Embryonic facial prominence (tissue), 1 donor: ENCODE measurements at regions not wholly inside any gene's neighbourhood (a gene's known extent, or its start where the extent isn't known, plus 50 kb on each side); places are given as distances from the start of the nearest gene placed in this dataset.
"Not testable (repeated sequence)": the region's sequence is repeated elsewhere in the genome, so short reads cannot be mapped to it uniquely, and the experiment has no call there.

Source experiments
- DNase-seq: peaks from one replicate; pipeline ENCODE4 v3.0.0-alpha.2; 2016; ENCODE audit errors: extremely low spot score

DNA sequence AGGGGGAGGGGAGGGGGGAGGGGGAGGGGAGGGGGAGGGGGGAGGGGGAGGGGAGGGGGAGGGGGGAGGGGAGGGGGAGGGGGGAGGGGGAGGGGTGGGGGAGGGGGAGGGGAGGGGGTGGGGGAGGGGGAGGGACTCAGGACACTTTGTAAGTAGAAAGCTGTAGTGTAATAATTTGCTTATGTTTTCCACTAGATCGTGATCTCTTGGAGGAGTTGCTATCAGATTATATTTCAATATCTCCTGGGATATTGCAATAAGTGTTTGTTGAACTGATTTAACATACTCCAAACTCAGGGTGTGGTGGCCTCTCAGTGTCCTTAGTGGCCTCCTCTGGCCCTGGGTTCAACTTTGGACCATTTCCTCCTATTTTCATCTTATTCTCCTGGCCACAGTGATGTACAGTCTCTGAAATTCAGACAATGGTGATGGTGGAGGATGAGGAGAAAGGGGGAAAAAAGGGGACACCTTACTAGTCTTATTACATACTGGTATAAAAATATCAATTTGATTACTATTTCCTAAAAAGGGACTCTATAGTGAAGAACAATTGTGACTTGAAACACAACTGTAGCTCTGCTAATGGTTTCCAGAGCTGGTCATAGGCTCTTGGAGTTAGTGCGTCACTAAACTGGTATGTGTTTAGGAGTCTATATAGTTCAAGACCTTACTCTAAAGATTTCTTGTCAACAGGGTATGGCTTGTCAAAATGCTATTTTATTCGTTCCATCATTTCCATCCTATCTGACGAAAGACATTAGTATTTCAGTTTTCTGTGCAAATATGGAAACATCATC lies 89.6 kb downstream of the DDX1 start:
- no peak for DNase-seq

DNA sequence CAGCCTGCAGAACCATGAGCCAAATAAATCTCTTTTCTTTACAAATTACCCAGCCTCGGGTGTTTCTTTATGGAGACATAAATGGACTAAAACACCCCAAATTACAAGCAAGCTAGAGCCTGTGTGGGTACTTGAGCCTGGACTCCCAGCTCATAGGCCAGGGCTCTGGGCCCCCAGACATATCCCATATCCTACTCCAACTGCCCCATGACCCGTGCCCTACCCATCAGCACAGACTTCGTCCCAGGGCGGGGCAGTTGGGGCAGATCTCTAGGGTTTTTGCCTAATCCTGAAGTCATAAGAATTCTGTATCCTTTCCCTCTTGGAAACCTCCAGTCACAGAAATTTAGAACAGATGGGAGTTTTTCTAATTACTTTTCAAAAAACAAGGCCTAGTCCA lies 90.7 kb downstream of the DDX1 start:
- no peak for DNase-seq

DNA sequence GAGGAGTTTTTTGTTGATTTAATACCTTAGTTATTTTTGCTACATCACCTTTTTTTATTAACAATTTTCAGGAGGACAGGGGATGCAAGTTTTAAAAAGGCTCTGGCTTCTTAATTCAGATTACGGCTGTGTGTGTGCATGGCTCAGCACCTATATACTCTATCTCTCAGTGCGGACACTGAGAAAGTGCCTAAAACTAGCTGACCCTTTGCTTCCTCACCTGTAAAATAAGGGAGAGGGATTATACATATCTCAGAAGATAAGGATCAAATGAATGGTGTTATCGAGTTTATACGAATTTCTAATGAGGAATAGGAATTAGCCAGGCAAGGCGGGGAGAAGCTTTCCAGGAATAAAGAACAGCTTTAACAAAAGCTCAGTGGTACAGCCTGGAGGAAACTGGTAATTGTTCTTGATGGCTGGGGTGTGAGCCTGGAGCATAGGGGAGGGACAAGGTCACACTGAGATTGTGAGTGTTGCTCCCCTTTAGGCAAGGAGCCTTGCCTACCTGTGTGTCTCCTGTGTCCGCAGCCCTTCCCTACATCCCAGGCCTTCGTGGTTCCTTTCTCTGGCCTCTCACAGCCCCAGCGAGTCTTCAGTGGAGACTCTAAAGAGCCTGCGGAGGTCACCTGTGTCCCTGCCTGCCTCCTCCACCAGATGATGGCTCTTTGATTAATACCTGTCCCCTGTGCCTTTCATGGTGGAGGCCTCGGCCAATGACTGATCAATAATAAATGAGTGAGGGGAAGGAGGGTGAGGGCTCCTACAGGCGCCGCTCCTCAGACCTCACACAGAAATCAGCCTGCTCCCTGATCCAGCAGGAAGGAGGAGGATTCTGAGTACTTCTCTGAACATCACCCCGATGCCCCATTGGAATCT lies 92.7 kb downstream of the DDX1 start:
- DNase-seq = no peak

DNA sequence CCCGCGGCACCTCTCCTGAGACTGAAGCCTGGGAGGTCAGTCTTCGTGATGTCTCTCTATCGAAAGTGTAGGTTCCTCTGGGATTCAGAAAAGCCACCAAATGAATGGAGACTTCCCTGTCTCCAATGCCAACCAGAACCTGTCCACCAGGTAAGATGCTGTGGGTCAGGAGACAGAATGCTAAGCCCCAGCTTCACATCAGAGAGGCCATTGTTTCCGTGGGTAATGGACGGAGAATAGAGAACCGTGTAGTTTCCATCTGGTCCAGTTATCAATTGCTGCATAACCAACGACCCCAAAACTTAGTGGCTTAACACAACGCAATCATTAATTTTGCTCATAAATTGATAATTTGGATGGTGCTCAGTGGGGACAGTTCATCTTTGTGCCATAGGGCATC lies 93.5 kb downstream of the DDX1 start:
- DNase-seq = no peak

DNA sequence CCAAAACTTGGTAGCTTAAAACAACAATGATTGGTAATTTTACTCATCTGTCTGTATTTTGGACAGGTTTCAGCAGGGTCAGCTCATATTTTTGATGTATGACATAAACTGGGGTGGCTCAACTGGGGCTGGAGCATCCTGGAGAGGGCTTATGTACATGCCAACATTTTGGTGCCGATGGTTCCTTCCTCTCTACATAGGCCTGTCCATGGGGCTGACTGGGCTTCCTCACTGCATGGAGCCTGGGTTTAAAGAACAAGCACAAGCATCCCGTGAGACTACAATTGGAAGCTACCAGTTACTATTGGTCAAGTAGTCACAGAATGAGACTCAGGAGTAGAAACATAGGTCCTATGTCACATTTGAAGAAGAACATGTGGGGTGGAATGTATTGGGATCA lies 95.0 kb downstream of the DDX1 start:
- DNase-seq = no peak

DNA sequence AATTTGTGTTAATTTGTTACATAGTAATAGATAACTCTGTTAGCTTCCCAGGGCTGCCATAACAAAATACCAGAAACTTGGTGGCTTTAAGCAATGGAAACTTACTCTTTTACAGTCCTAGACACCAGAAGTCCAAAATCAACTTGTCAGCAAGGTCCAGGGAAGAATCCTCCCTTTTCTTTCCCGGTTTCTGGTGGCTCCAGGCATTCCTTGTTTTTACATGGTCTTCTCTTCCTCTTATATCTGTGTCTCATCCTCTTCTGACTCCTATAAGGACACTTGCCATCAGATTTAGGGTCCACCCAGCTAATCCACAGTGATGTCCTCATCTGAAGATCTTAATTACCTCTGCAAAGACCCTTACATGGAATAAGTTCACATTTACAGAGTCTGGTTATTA lies 95.6 kb downstream of the DDX1 start:
- no peak for DNase-seq

DNA sequence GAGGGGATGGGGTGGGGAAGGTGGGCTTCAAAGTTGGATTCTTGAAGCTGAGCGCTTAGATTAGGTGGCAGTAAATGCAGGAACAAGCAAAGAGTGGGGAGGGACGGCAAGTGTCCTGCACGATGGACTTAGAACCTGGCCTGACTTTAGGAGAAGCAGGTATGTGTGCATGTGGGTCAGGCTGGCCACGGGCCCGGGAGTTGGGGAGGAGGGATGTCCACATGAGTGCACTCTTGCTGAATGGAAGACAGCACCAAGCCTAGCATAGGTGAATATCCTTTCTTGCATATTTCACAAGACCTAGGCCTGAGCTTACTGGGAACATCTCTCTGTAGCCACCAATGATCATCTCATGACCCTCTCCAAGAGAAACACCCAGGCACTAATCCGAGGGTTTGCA lies 96.1 kb downstream of the DDX1 start:
- no peak for DNase-seq

DNA sequence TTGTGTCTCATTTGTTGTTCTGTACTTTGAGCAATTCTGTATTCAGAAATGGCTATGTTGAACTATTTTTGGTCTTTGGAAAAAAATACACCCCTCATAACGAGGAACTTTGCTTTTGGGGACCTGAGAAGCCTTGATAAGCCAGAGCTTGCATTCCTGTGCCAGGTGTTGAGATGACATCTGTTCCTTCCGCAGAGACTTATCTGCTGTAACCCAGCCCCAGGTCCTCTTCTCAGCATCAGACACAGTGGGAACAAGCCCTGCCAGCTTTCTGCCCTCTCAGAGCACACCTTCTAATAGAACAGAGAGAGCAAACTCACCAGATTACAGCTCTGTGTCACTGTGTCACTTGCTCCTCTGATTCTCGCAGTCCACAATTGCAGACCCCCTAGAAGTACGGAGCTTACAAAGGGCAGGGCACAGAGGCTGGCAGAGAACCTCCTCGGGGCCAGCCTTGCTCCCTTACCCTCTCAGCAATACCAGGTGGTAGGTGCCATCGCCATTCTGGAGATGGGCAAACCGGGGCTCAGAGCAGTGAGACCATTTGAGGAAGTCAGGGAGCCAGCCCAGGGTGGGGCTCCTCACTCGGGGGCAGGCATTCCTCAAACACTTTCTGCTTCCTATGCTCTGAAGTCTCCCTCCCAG lies 97.4 kb downstream of the DDX1 start:
- DNase-seq = no peak

DNA sequence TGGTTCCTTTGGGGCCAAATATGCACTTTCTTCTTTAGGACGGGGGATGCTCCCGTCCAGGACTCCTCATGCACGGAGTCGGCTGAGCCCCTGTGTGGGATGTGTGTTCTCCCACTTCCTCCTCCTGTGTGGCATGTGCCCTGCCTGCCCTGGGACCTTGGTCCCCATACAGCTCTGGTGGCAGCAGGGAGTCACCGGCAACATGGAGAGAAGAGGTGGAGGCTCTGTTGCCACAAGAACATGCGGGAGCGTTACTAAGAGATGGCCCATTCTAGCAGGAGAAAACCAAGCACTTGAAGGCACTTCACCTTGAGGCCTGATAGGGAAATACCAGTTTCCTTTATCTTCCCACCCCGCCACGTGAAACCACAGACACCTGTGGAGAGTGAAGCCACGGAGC lies 98.0 kb downstream of the DDX1 start:
- no peak for DNase-seq

DNA sequence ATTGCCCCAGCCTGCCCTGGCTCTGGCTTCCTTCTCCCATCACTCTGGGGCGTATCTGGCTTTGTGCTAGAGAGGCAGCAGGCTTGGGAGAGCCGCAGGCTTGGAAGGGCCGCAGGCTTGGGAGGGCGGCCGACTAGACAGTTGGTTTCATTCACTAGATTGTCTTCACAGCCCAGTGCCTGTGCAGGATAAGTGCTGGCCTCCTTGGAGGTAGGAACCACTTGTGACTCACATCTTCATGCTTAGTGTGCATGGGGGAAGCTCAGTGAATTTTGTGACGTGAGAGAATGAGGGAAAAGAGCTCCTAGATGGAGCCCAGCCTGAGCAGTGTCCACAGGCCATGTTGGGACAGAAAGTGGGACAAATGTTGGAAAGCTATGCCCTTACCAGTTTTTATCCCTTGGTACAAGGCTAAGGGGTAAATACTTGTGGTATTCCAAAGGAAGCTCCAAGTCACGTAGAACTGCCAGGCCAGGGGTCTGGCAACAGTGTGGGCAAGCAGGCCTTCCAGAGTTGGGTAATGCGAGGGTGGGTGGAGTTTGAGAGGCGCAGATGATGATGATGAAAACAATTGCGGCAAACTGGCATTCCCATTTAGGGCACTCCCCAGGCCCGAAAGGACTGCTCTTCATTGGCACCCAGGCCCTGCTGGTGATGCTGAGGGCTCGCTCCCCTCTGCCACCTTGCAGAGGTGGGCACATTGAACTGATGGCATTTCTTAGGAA lies 100.1 kb downstream of the DDX1 start:
- no peak for DNase-seq

DNA sequence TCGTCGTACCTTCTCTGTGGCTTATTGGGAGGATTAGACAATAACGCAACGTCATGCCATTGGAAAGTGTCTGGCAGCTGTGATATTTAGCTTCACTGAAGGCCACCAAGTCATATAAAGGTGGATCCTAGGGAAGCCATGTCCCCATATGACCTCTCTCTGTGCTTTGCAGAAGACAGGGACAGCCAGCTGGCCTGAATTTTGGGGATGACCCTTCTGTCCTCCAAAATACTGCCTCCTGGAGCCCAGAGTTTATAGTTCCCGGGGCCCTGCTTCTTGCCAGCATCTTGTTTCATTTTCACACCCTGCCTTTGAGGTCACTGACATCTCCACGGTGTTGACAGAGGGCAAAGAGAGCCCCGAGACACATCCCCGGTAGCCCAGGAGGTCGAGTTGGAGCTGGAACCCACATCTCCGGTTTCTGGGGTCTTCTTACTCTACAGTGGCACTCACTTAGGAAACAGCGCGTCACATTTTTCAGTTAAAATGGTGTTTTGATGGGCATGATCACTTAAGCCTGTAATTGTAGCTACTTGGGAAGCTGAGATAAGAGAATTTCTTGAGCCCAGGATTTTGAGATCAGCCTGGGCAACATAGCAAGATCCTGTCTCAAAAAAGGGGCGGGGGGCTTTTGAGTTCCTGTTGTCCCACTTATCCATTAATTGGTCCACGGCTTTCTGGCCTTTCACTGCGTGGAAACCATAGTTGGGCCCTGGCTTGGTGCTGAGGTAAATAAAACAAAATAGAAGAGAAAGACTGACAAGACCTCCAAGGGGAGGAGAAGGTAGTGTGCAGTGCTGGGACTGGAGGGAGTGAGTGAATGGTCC lies 101.1 kb downstream of the DDX1 start:
- no peak for DNase-seq

DNA sequence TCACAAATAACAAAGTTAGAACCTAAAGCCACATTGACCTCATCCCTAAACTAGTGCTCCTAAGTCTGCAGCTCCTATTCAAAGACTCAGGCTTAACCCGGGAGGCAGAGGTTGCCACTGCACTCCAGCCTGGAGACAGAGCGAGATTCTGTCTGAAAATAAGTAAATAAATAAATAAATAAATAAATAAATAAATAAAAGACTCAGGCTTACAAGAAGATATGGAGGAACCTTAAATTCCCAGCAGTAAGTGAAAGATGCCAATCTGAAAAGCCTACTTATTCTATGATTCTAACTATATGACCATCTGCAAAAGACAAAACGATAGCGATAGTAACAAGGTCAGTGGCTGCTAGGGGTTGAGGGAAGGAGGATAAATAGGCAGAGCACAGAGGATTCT lies 101.7 kb downstream of the DDX1 start:
- DNase-seq = no peak

DNA sequence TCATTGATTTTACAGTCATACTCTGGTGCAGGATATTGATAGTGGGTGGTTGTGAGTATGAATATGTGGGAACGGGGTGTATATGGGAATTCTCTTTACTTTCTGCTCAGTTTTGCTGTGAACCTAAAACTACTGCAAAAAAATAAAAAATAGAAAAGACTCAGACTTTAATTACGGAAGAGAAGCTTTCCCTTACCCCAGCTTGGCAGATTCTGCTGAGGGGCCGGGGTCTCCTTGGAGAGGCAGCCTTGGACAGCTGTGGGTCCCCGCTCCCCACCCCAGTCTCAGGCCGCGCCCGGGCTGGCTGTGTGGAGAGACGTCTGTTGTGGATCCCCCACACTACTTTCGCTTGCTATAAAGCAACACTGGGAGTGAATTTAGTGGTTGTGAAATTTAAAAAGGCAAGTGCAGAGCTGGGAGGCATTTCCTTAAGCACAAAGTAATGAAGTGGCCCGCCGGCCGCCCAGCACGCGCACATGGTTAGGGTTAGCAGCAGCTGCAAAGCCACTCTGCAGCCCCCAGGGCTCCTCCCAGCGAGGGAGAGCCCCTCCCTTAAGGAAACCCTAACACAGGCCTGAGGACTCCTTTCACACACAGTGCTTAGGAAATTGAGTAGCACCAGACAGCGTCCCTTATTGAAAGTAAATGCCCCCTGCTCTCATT lies 102.4 kb downstream of the DDX1 start:
- DNase-seq = no peak

DNA sequence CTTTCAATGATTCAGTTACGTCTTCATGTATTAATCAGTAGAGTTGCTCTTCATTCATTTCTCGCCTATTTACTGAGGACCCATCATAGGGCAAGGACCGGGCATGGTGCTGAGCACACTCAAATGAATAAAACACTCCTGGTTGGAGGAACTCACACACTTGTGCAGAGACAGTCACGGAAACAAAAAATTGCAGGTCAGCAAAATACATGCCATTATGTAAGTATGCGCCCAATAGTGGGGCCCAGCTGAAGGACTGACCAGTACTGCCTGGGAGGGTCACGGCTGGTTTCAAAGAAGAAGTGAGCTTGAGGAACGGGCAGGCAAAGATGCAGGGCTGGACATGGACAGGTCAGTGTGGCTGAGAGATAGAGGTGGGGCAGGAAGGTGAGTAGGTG lies 102.9 kb downstream of the DDX1 start:
- DNase-seq = no peak

DNA sequence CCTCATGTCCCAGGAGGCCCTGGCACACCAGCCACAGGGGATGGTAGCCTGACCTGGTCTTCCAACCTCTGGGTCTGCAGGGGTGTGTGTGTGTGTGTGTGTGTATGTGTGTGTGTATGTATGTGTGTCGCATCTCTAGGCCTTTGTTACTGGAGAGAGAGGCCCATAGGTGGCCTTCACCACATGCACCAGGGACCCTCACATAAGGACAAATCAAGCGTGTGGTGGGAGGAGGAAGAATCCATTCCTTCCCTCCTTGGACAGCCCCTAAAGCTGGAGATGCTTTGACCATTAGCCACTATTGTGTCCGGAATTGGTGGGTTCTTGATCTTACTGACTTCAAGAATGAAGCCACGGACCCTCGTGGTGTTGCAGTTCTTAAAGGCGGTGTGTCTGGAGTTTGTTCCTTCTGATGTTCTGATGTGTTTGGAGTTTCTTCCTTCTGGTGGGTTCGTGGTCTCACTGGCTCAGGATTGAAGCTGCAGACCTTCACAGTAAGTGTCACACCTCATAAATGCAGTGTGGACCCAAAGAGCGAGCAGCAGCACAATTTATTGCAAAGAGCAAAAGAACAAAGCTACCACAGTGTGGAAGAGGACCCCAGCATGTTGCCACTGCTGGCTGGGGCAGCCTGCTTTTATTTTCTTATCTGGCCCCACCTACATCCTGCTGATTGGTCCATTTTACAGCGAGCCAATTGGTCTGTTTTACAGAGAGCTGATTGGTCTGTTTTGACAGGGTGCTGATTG lies 104.1 kb downstream of the DDX1 start:
- DNase-seq = no peak

DNA sequence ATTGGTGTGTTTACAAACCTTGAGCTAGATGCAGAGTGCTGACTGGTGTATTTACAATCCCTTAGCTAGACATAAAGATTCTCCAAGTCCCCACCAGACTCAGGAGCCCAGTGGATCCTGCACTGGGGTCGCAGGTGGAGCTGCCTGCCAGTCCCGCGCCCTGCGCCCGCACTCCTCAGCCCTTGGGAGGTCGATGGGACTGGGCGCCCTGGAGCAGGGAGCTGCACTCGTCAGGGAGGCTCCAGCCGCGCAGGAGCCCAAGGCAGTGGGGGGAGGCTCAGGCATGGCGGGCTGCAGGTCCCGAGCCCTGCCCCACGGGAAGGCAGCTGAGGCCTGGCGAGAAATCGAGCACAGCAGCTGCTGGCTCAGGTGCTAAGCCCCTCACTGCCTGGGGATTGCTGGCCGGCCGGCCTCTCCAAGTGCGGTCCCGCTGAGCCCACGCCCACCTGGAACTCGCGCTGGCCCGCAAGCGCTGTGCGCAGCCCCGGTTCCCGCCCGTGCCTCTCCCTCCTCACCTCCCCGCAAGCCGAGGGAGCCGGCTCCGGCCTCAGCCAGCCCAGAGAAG lies 105.0 kb downstream of the DDX1 start:
- DNase-seq = not testable (repeated sequence)

DNA sequence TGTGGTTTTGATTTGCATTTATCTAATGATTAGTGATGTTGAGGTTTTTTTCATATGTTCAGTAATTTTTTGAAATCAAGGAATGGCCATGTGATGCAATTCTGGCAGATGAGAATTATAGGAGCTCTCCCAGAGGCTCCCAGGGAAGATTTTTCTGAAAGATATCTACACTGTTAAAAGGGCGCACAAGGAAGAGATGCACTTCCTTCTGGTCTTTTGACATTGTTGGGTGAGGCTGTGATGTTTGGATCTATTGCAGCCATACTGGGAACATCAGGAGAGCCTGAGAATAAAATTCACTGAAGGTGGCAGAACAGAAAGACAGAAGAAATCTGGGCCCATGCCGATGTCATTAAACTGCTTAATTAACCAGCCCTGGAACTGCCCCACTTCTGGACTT lies 108.5 kb downstream of the DDX1 start:
- DNase-seq = no peak

DNA sequence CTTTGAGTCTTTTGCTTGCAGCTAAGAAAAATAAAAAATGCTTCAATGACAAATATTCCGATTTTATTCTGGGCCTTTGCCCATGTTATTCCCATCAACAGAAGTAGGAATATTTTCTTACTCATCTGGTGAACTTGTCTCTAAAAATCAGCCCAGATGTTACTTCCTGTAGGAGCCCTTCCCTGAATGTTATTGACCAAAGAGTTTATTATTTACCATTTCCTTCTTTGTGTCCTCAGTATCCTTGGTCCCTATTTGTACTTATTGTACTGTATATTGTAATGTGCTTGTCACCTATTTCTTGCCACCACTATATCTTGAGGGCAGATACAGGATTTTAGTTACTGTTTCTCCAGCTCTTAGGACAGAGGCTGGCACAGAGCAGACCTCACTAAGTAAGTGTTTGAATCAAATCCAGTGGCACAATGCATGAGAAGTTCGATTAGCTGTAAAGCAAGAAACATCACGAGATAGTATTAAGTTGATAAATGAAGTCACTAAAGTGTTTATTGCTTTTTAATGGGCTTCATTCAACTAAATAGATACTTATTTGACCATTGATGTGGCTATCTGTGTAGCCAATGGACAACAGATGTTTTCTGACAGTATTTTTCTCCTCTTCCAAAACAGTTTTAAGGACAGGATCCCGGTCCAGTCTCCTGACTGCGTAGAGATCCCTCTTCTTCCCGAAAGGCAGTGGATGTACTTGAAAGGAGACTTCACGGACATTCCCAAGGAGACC lies 109.1 kb downstream of the DDX1 start:
- no peak for DNase-seq
